GM19238 (cell line): ENCODE measurements at regions not wholly inside any gene's neighbourhood (a gene's known extent, or its start where the extent isn't known, plus 50 kb on each side); places are given as distances from the start of the nearest gene placed in this dataset.
"Not testable (repeated sequence)": the region's sequence is repeated elsewhere in the genome, so short reads cannot be mapped to it uniquely, and the experiment has no call there.

ENCODE experiments used
- DNase-seq: peaks from one replicate; pipeline ENCODE4 v3.0.0; 2011; ENCODE audit warnings: low spot score; ENCODE audit not compliant: insufficient read length

GRCh38 chr9:105022545-105022944, 94.6 kb upstream of the ABCA1 start:
- DNase-seq, result not testable (repeated sequence)

GRCh38 chr9:105023788-105024187, 95.8 kb upstream of the ABCA1 start:
- DNase-seq, result no peak

GRCh38 chr9:105024529-105024928, 96.6 kb upstream of the ABCA1 start:
- no peak for DNase-seq

- DNase-seq, result no peak
Observed at GRCh38 chr9:105026451-105026850, 98.5 kb upstream of the ABCA1 start.

- DNase-seq, result no peak
Observed at GRCh38 chr9:105027084-105027483, 99.1 kb upstream of the ABCA1 start.

GRCh38 chr9:105030285-105030684, 102.3 kb upstream of the ABCA1 start:
- no peak for DNase-seq

GRCh38 chr9:105037139-105037538, 109.2 kb upstream of the ABCA1 start:
- DNase-seq, result no peak

- no peak for DNase-seq
Observed at GRCh38 chr9:105038051-105038450, 110.1 kb upstream of the ABCA1 start.

GRCh38 chr9:105039175-105039799, 111.3 kb upstream of the ABCA1 start:
- DNase-seq, result no peak

- DNase-seq, result no peak
Observed at GRCh38 chr9:105043370-105043936, 115.5 kb upstream of the ABCA1 start.

- DNase-seq, result no peak
Observed at GRCh38 chr9:105044518-105044917, 116.6 kb upstream of the ABCA1 start.

- DNase-seq, result no peak
Observed at GRCh38 chr9:105046907-105047741, 119.2 kb upstream of the ABCA1 start.

GRCh38 chr9:105047742-105048041, 119.7 kb upstream of the ABCA1 start:
- no peak for DNase-seq

- DNase-seq, result no peak
Observed at GRCh38 chr9:105048331-105048730, 120.4 kb upstream of the ABCA1 start.

GRCh38 chr9:105050296-105050695, 122.3 kb upstream of the ABCA1 start:
- no peak for DNase-seq

- no peak for DNase-seq
Observed at GRCh38 chr9:105051897-105052296, 123.9 kb upstream of the ABCA1 start.

- no peak for DNase-seq
Observed at GRCh38 chr9:105052346-105052745, 124.4 kb upstream of the ABCA1 start.

GRCh38 chr9:105053209-105053652, 125.3 kb upstream of the ABCA1 start:
- DNase-seq, result no peak

GRCh38 chr9:105054491-105054890, 126.5 kb upstream of the ABCA1 start:
- no peak for DNase-seq

- DNase-seq, result no peak
Observed at GRCh38 chr9:105055917-105056316, 128.0 kb upstream of the ABCA1 start.

- DNase-seq, result no peak
Observed at GRCh38 chr9:105057551-105057950, 129.6 kb upstream of the ABCA1 start.

- DNase-seq, result no peak
Observed at GRCh38 chr9:105059252-105059651, 131.3 kb upstream of the ABCA1 start.
